ENCODE measurements at regions not wholly inside any gene's neighbourhood (a gene's known extent, or its start where the extent isn't known, plus 50 kb on each side); places are given as distances from the start of the nearest gene placed in this dataset.

- DNase-seq: no peak
- H3K4me3 ChIP-seq (ENCODE audit: low read length): no peak overlapping the region
- H3K9me2 ChIP-seq (replicated peaks; ENCODE audit: low read length): no peaks in the 10 kb centered on the region
- no peaks in the 10 kb centered on the region for H3K4me1 ChIP-seq (ENCODE audit: insufficient read depth, low read length)
- BruUV-seq (replicated peaks): no TSS peak
- no peaks in the 10 kb centered on the region for H3F3A ChIP-seq (ENCODE audit: low read length, unreplicated experiment)
- H3K4me2 ChIP-seq (ENCODE audit: low read length): no peak overlapping the region
- H3K36me3 ChIP-seq (ENCODE audit: low read depth, low read length): no peaks in the 10 kb centered on the region
- no peak for ATAC-seq
- H4K20me1 ChIP-seq (ENCODE audit: low read length): no peaks in the 10 kb centered on the region
- CTCF ChIA-PET: no interaction called here
- no peak overlapping the region for H3K9ac ChIP-seq (ENCODE audit: low read length)
- no peak overlapping the region for H3K27ac ChIP-seq (ENCODE audit: low read length)
- no peak overlapping the region for H2AFZ ChIP-seq (ENCODE audit: low read length)
- no peaks in the 10 kb centered on the region for H3K79me2 ChIP-seq (ENCODE audit: low read length)
- intact Hi-C loops (cut with micrococcal nuclease): no loop called here
- TF ChIP-seq CTCF (conservative IDR thresholded peaks at IDR 0.05; ENCODE audit: low read depth, low read length) (no peak), EZH2 (IDR thresholded peaks at IDR 0.05; ENCODE audit: low read length, unreplicated experiment) (no peak), EZH2phosphoT487 (IDR thresholded peaks at IDR 0.05; ENCODE audit: borderline replicate concordance, low read length) (no peak)
- H3K9me3 ChIP-seq (ENCODE audit: low read length): no peaks in the 10 kb centered on the region
- H3K27me3 ChIP-seq (ENCODE audit: low read length): no peaks in the 10 kb centered on the region
- POLR2A ChIA-PET (ENCODE audit: unreplicated experiment): no interaction called here
These were observed 1097.5 kb upstream of the SLC39A10 start for GRCh38 chr2:194559523-194559922.

- H2AFZ ChIP-seq (ENCODE audit: low read length): no peak overlapping the region
- TF ChIP-seq CTCF (conservative IDR thresholded peaks at IDR 0.05; ENCODE audit: low read depth, low read length): no peak
- TF ChIP-seq EZH2 (IDR thresholded peaks at IDR 0.05; ENCODE audit: low read length, unreplicated experiment): no peak
- no peak for TF ChIP-seq EZH2phosphoT487 (IDR thresholded peaks at IDR 0.05; ENCODE audit: borderline replicate concordance, low read length)
- no peak overlapping the region for H3K9ac ChIP-seq (ENCODE audit: low read length)
- no peaks in the 10 kb centered on the region for H4K20me1 ChIP-seq (ENCODE audit: low read length)
- no peak overlapping the region for H3K27ac ChIP-seq (ENCODE audit: low read length)
- no peaks in the 10 kb centered on the region for H3K9me3 ChIP-seq (ENCODE audit: low read length)
- CTCF ChIA-PET: no interaction called here
- POLR2A ChIA-PET (ENCODE audit: unreplicated experiment): no interaction called here
- intact Hi-C loops (cut with micrococcal nuclease): no loop called here
- no peaks in the 10 kb centered on the region for H3F3A ChIP-seq (ENCODE audit: low read length, unreplicated experiment)
- H3K27me3 ChIP-seq (ENCODE audit: low read length): no peaks in the 10 kb centered on the region
- no peak overlapping the region for H3K4me2 ChIP-seq (ENCODE audit: low read length)
- no peaks in the 10 kb centered on the region for H3K4me1 ChIP-seq (ENCODE audit: insufficient read depth, low read length)
- no peaks in the 10 kb centered on the region for H3K79me2 ChIP-seq (ENCODE audit: low read length)
- H3K36me3 ChIP-seq (ENCODE audit: low read depth, low read length): no peaks in the 10 kb centered on the region
- ATAC-seq: no peak
- DNase-seq: no peak
- H3K4me3 ChIP-seq (ENCODE audit: low read length): no peak overlapping the region
- no TSS peak for BruUV-seq (replicated peaks)
- no peaks in the 10 kb centered on the region for H3K9me2 ChIP-seq (replicated peaks; ENCODE audit: low read length)
These were observed 1099.0 kb upstream of the SLC39A10 start for GRCh38 chr2:194557993-194558392.

GRCh38 chr2:194556629-194557028 is 1100.4 kb upstream of the SLC39A10 start:
- POLR2A ChIA-PET (ENCODE audit: unreplicated experiment): no interaction called here
- ATAC-seq: no peak
- no peaks in the 10 kb centered on the region for H3K36me3 ChIP-seq (ENCODE audit: low read depth, low read length)
- H3K9me3 ChIP-seq (ENCODE audit: low read length): no peaks in the 10 kb centered on the region
- no peaks in the 10 kb centered on the region for H4K20me1 ChIP-seq (ENCODE audit: low read length)
- H3K79me2 ChIP-seq (ENCODE audit: low read length): no peaks in the 10 kb centered on the region
- intact Hi-C loops (cut with micrococcal nuclease): no loop called here
- H3F3A ChIP-seq (ENCODE audit: low read length, unreplicated experiment): no peaks in the 10 kb centered on the region
- no peaks in the 10 kb centered on the region for H3K27me3 ChIP-seq (ENCODE audit: low read length)
- H3K9me2 ChIP-seq (replicated peaks; ENCODE audit: low read length): no peaks in the 10 kb centered on the region
- H3K9ac ChIP-seq (ENCODE audit: low read length): no peak overlapping the region
- no TSS peak for BruUV-seq (replicated peaks)
- H3K4me3 ChIP-seq (ENCODE audit: low read length): no peak overlapping the region
- H3K4me2 ChIP-seq (ENCODE audit: low read length): no peak overlapping the region
- H3K4me1 ChIP-seq (ENCODE audit: insufficient read depth, low read length): no peaks in the 10 kb centered on the region
- H2AFZ ChIP-seq (ENCODE audit: low read length): no peak overlapping the region
- TF ChIP-seq CTCF (conservative IDR thresholded peaks at IDR 0.05; ENCODE audit: low read depth, low read length) (no peak), EZH2phosphoT487 (IDR thresholded peaks at IDR 0.05; ENCODE audit: borderline replicate concordance, low read length) (no peak), EZH2 (IDR thresholded peaks at IDR 0.05; ENCODE audit: low read length, unreplicated experiment) (no peak)
- no peak overlapping the region for H3K27ac ChIP-seq (ENCODE audit: low read length)
- no peak for DNase-seq
- CTCF ChIA-PET: no interaction called here
